Mesenchymal stem cell (in vitro differentiated cells and primary cell): ENCODE measurements at regions not wholly inside any gene's neighbourhood (a gene's known extent, or its start where the extent isn't known, plus 50 kb on each side); places are given as distances from the start of the nearest gene placed in this dataset.
A peak's percentile ranks its signal among the peaks of the same experiment; 100 is the strongest.

ENCODE experiments used
- DNase-seq: peaks from one replicate; pipeline ENCODE4 v3.0.0-alpha.2; 2013
- H2AFZ ChIP-seq: one replicate; pipeline ENCODE4 v1.6.1; 2013; ENCODE audit warnings: low read depth, mild to moderate bottlenecking, control low read depth, inconsistent platforms, low read length, moderate library complexity
- H2AK5ac ChIP-seq: 2 replicates; pipeline ENCODE4 v1.6.1; 2013; ENCODE audit warnings: low read length, moderate library complexity, mild to moderate bottlenecking, inconsistent platforms; ENCODE audit not compliant: severe bottlenecking
- H2BK120ac ChIP-seq: one replicate; pipeline ENCODE4 v1.6.1; 2013; ENCODE audit warnings: low read depth, mild to moderate bottlenecking, inconsistent platforms, low read length, moderate library complexity
- H2BK12ac ChIP-seq, 2 experiments: one replicate each; pipeline ENCODE4 v1.6.1; 2013; ENCODE audit warnings: inconsistent platforms in 2 of 2, low read length in 2 of 2, mild to moderate bottlenecking in 2 of 2, moderate library complexity in 2 of 2, control low read depth in 1 of 2
- H2BK15ac ChIP-seq: one replicate; pipeline ENCODE4 v1.6.1; 2013; ENCODE audit warnings: mild to moderate bottlenecking, low read depth, inconsistent platforms; ENCODE audit not compliant: poor library complexity, severe bottlenecking
- H2BK5ac ChIP-seq: 2 replicates; pipeline ENCODE4 v1.6.1; 2013; ENCODE audit warnings: low read depth, mild to moderate bottlenecking, low read length, control low read depth, inconsistent platforms; ENCODE audit not compliant: poor library complexity, severe bottlenecking
- H3K14ac ChIP-seq, 2 experiments: one replicate each; pipeline ENCODE4 v1.6.1; 2013; ENCODE audit warnings: inconsistent platforms in 2 of 2, low read length in 2 of 2, control low read depth in 1 of 2, mild to moderate bottlenecking in 1 of 2, moderate library complexity in 1 of 2
- H3K18ac ChIP-seq, 2 experiments: one replicate each; pipeline ENCODE4 v1.6.1; 2013; ENCODE audit warnings: inconsistent platforms in 2 of 2, low read length in 2 of 2, control low read depth in 1 of 2, low read depth in 1 of 2, mild to moderate bottlenecking in 1 of 2
- H3K23ac ChIP-seq, 2 experiments: one replicate each; pipeline ENCODE4 v1.6.1; 2013; ENCODE audit warnings: inconsistent platforms in 2 of 2, low read length in 2 of 2, mild to moderate bottlenecking in 2 of 2, moderate library complexity in 2 of 2, control low read depth in 1 of 2
- H3K27ac ChIP-seq: 2 replicates; pipeline ENCODE4 v1.5.1; 2013; ENCODE audit warnings: mild to moderate bottlenecking, moderate library complexity, low read length, control low read depth, inconsistent platforms; ENCODE audit not compliant: poor library complexity, severe bottlenecking
- H3K27me3 ChIP-seq, 2 experiments: 2 replicates each; pipeline versions ENCODE4 v1.6.1 to v1.7.0; 2013; ENCODE audit warnings: low read length in 2 of 2, mild to moderate bottlenecking in 2 of 2, moderate library complexity in 2 of 2, control low read depth in 1 of 2, inconsistent platforms in 1 of 2; ENCODE audit not compliant: control insufficient read depth in 1 of 2, insufficient read depth in 1 of 2
- H3K36me3 ChIP-seq, 2 experiments: 2 replicates each; pipeline versions ENCODE4 v1.6.1 to v1.7.0; 2013; ENCODE audit warnings: low read length in 2 of 2, control low read depth in 1 of 2, inconsistent platforms in 1 of 2, low read depth in 1 of 2, mild to moderate bottlenecking in 1 of 2; ENCODE audit not compliant: insufficient read depth in 2 of 2, control insufficient read depth in 1 of 2
- H3K4ac ChIP-seq, 2 experiments: one replicate each; pipeline ENCODE4 v1.6.1; 2013; ENCODE audit warnings: inconsistent platforms in 2 of 2, low read length in 2 of 2, mild to moderate bottlenecking in 2 of 2, moderate library complexity in 2 of 2, control low read depth in 1 of 2, low read depth in 1 of 2
- H3K4me1 ChIP-seq: 2 replicates; pipeline ENCODE4 v1.6.1; 2013; ENCODE audit warnings: low read depth, low read length, control low read depth; ENCODE audit not compliant: control insufficient read depth, insufficient read depth
- H3K4me2 ChIP-seq: 2 replicates; pipeline ENCODE4 v1.6.1; 2013; ENCODE audit warnings: low read length, mild to moderate bottlenecking, inconsistent platforms; ENCODE audit not compliant: poor library complexity, severe bottlenecking
- H3K4me3 ChIP-seq, 2 experiments: 2 replicates each; pipeline versions ENCODE4 v1.5.1 to v1.7.0; 2013; ENCODE audit warnings: low read length in 2 of 2, mild to moderate bottlenecking in 2 of 2, control low read depth in 1 of 2, low read depth in 1 of 2; ENCODE audit not compliant: insufficient read depth in 1 of 2
- H3K79me1 ChIP-seq: replicated peaks from 2 replicates; pipeline ENCODE4 v1.6.1; 2013; ENCODE audit warnings: mild to moderate bottlenecking, control low read depth, low read length, inconsistent platforms; ENCODE audit not compliant: poor library complexity, severe bottlenecking
- H3K9ac ChIP-seq: 2 replicates; pipeline ENCODE4 v1.7.0; 2013; ENCODE audit warnings: mild to moderate bottlenecking, low read length, moderate library complexity
- H3K9me3 ChIP-seq: 2 replicates; pipeline ENCODE4 v1.7.0; 2013; ENCODE audit warnings: mild to moderate bottlenecking, low read length; ENCODE audit not compliant: control insufficient read depth
- H4K8ac ChIP-seq: one replicate; pipeline ENCODE4 v1.6.1; 2013; ENCODE audit warnings: inconsistent platforms, mild to moderate bottlenecking, low read length, moderate library complexity
- H4K91ac ChIP-seq: one replicate; pipeline ENCODE4 v1.6.1; 2013; ENCODE audit warnings: mild to moderate bottlenecking, low read length, inconsistent platforms
- WGBS: methylation state at CpG from one replicate; pipeline ENCODE4 v1.1.7; 2013; ENCODE audit warnings: mixed read lengths; 5-methylcytosine and 5-hydroxymethylcytosine counted together

GRCh38 chr5:36370073-36370472 lies 68.4 kb upstream of the RANBP3L start:
- WGBS, result 69% methylated on average over 2 of the region's 2 CpGs

GRCh38 chr5:36371366-36371765 lies 69.7 kb upstream of the RANBP3L start:
- Histone ChIP-seq H3K36me3 (no peaks in the 10 kb centered on the region), H2AK5ac (no peak overlapping the region), H3K4me2 (no peak overlapping the region), H3K4ac (no peak overlapping the region), H2BK15ac (no peak overlapping the region), H3K4me1 (peaks cover 3% of the 10 kb centered on the region), H3K18ac (no peak overlapping the region), H3K14ac (no peak overlapping the region), H3K9me3 (no peaks in the 10 kb centered on the region), H3K9ac (no peak overlapping the region), H4K91ac (no peak overlapping the region), H3K23ac (no peak overlapping the region), H3K27me3 (no peaks in the 10 kb centered on the region), H2BK12ac (no peak overlapping the region), H3K79me1 (no peaks in the 10 kb centered on the region), H2BK5ac (no peak overlapping the region), H2BK120ac (no peak overlapping the region), H2AFZ (no peak overlapping the region), H4K8ac (no peak overlapping the region), H3K27ac (no peak overlapping the region), H3K4me3 (no peak overlapping the region)
- DNase-seq, result no peak
- 88% methylated on average over 3 of the region's 6 CpGs for WGBS

More at GRCh38 chr5:36370073-36370472, 68.4 kb upstream of the RANBP3L start:
- Histone ChIP-seq H4K8ac (no peak overlapping the region), H2AFZ (no peak overlapping the region), H3K14ac (no peak overlapping the region), H4K91ac (no peak overlapping the region), H3K18ac (no peak overlapping the region), H3K4ac (no peak overlapping the region), H3K4me2 (no peak overlapping the region), H3K36me3 (no peaks in the 10 kb centered on the region), H3K9me3 (no peaks in the 10 kb centered on the region), H2BK5ac (no peak overlapping the region), H3K4me1 (peaks cover 3% of the 10 kb centered on the region), H3K27me3 (no peaks in the 10 kb centered on the region), H3K23ac (no peak overlapping the region), H3K4me3 (no peak overlapping the region), H3K27ac (no peak overlapping the region), H2AK5ac (no peak overlapping the region), H2BK15ac (no peak overlapping the region), H3K9ac (no peak overlapping the region), H2BK120ac (no peak overlapping the region), H3K79me1 (no peaks in the 10 kb centered on the region), H2BK12ac (no peak overlapping the region)
- DNase-seq, result no peak

GRCh38 chr5:36373527-36374086 lies 71.9 kb upstream of the RANBP3L start:
- Histone ChIP-seq H4K91ac (no peak overlapping the region), H3K4me3 (no peak overlapping the region), H3K14ac (no peak overlapping the region), H3K9me3 (no peaks in the 10 kb centered on the region), H2BK12ac (peak overlapping the region in 1 of 2 experiments; percentile 19), H3K4me2 (no peak overlapping the region), H2AFZ (no peak overlapping the region), H2BK5ac (no peak overlapping the region), H3K27ac (no peak overlapping the region), H3K23ac (no peak overlapping the region), H3K36me3 (no peaks in the 10 kb centered on the region), H3K18ac (no peak overlapping the region), H3K9ac (peak overlapping the region; percentile 9), H3K27me3 (no peaks in the 10 kb centered on the region), H4K8ac (no peak overlapping the region), H3K79me1 (no peaks in the 10 kb centered on the region), H2AK5ac (peak overlapping the region; percentile 44), H3K4ac (no peak overlapping the region), H2BK15ac (no peak overlapping the region), H3K4me1 (peaks cover 3% of the 10 kb centered on the region), H2BK120ac (no peak overlapping the region)
- 90% methylated on average over 8 of the region's 8 CpGs for WGBS
- DNase-seq, result peak; percentile 45

GRCh38 chr5:36374266-36374862 lies 72.7 kb upstream of the RANBP3L start:
- no peak overlapping the region for H3K4me2 ChIP-seq
- H2BK12ac ChIP-seq, result no peak overlapping the region
- H3K27ac ChIP-seq, result peak overlapping the region; percentile 33
- H4K91ac ChIP-seq, result no peak overlapping the region
- no peak overlapping the region for H2BK120ac ChIP-seq
- H3K4ac ChIP-seq, result no peak overlapping the region
- H3K4me3 ChIP-seq, result no peak overlapping the region
- no peak overlapping the region for H4K8ac ChIP-seq
- no peak overlapping the region for H3K14ac ChIP-seq
- H3K23ac ChIP-seq, result no peak overlapping the region
- H3K27me3 ChIP-seq, result no peaks in the 10 kb centered on the region
- peak overlapping the region; percentile 9 for H3K9ac ChIP-seq
- H3K9me3 ChIP-seq, result no peaks in the 10 kb centered on the region
- 88% methylated on average over 2 of the region's 3 CpGs for WGBS
- H3K4me1 ChIP-seq, result peaks cover 3% of the 10 kb centered on the region
- H2BK15ac ChIP-seq, result no peak overlapping the region
- no peak overlapping the region for H2AK5ac ChIP-seq
- no peaks in the 10 kb centered on the region for H3K79me1 ChIP-seq
- H3K36me3 ChIP-seq, result no peaks in the 10 kb centered on the region
- H2BK5ac ChIP-seq, result no peak overlapping the region
- DNase-seq, result peak; percentile 46
- H3K18ac ChIP-seq, result no peak overlapping the region
- no peak overlapping the region for H2AFZ ChIP-seq
